OCI-LY3 (cell line): ENCODE measurements at regions not wholly inside any gene's neighbourhood (a gene's known extent, or its start where the extent isn't known, plus 50 kb on each side); places are given as distances from the start of the nearest gene placed in this dataset.

ENCODE experiments used
- H2AFZ ChIP-seq: fragments of 200-600, 300-600 bp; shearing (Covaris generic); 2 replicates; pipeline ENCODE4 v1.6.0; 2014; ENCODE audit warnings: antibody characterized with exemption, low read depth, low read length
- H3K27ac ChIP-seq: fragments of 200-600, 300-600 bp; sonication (generic); 2 replicates; pipeline ENCODE4 v1.5.1; 2014; ENCODE audit warnings: mild to moderate bottlenecking, low read length, moderate library complexity, mixed read lengths
- H3K27me3 ChIP-seq: fragments of 200-600, 300-600 bp; sonication (generic); 2 replicates; pipeline ENCODE4 v1.6.1; 2014; ENCODE audit warnings: low read depth, low read length, mixed read lengths
- H3K36me3 ChIP-seq: fragments of 200-600, 300-600 bp; sonication (generic); replicated peaks from 2 replicates; pipeline ENCODE3; 2014; ENCODE audit warnings: low read depth, low read length, mixed read lengths
- H3K4me1 ChIP-seq: fragments of 300-600, 200-600 bp; sonication (generic); 2 replicates; pipeline ENCODE4 v1.6.1; 2014; ENCODE audit warnings: low read length, mixed read lengths
- H3K4me2 ChIP-seq: fragments of 200-600, 300-600 bp; sonication (generic); 2 replicates; pipeline ENCODE4 v1.6.1; 2014; ENCODE audit warnings: low read length, mixed read lengths
- H3K4me3 ChIP-seq: fragments of 300-600, 200-600 bp; sonication (generic); 2 replicates; pipeline ENCODE4 v1.5.1; 2014; ENCODE audit warnings: antibody characterized with exemption, mild to moderate bottlenecking, low read length, moderate library complexity
- H3K79me2 ChIP-seq: fragments of 300-600, 200-600 bp; shearing (Covaris generic); 2 replicates; pipeline ENCODE4 v1.6.1; 2014; ENCODE audit warnings: mild to moderate bottlenecking, low read length, mixed read lengths
- H3K9ac ChIP-seq: fragments of 300-600, 200-600 bp; shearing (Covaris generic); 2 replicates; pipeline ENCODE4 v1.6.0; 2014; ENCODE audit warnings: mild to moderate bottlenecking, low read length, moderate library complexity
- H3K9me3 ChIP-seq: fragments of 200-600, 300-600 bp; shearing (Covaris generic); 2 replicates; pipeline ENCODE4 v1.6.1; 2014; ENCODE audit warnings: low read length, mixed read lengths; ENCODE audit not compliant: insufficient read depth
- H4K20me1 ChIP-seq: fragments of 200-600, 300-600 bp; sonication (generic); 2 replicates; pipeline ENCODE4 v1.6.1; 2016; ENCODE audit warnings: low read length, mixed read lengths; ENCODE audit not compliant: insufficient read depth
- EZH2phosphoT487 ChIP-seq: fragments of 200-600 bp; shearing (Covaris generic); IDR thresholded peaks from 2 replicates; pipeline ENCODE4 v1.6.1; 2018; ENCODE audit warnings: antibody characterized with exemption, mixed run types, low read depth
- TF ChIP-seq, protein P1 (sequence below): fragments of 200-600, 300-600 bp; sonication (generic); IDR thresholded peaks from 2 replicates; pipeline ENCODE4 v1.5.1; 2014; ENCODE audit warnings: antibody characterized with exemption, low read length, low read depth

DNA sequence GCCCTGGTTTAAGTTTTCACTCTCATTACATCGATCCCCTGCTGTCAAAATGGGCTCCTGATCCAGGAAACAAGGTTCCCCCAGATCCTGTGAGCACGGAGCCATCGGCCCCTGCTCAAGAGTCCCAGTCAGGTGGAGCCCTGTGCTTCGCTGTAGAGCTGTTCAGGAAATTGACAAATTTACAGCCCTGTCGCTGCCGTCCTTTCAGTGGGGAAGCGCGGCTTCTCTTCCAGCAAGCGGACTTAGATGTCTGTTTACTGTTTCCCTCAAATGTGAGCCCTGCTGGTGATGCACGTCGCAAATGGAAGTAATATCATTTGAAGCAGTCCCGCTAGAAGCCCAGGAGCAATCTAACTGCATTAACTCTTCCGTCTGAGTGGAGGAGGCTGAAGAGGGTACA lies 760.9 kb upstream of the WWC1 start:
- Histone ChIP-seq H3K4me2 (no peak overlapping the region), H3K4me3 (no peak overlapping the region), H3K9ac (no peak overlapping the region), H3K27me3 (no peaks in the 10 kb centered on the region), H3K36me3 (no peaks in the 10 kb centered on the region), H4K20me1 (no peaks in the 10 kb centered on the region), H2AFZ (no peak overlapping the region), H3K79me2 (no peaks in the 10 kb centered on the region), H3K4me1 (no peaks in the 10 kb centered on the region), H3K9me3 (no peaks in the 10 kb centered on the region), H3K27ac (no peak overlapping the region)
- TF ChIP-seq, protein P1, sequence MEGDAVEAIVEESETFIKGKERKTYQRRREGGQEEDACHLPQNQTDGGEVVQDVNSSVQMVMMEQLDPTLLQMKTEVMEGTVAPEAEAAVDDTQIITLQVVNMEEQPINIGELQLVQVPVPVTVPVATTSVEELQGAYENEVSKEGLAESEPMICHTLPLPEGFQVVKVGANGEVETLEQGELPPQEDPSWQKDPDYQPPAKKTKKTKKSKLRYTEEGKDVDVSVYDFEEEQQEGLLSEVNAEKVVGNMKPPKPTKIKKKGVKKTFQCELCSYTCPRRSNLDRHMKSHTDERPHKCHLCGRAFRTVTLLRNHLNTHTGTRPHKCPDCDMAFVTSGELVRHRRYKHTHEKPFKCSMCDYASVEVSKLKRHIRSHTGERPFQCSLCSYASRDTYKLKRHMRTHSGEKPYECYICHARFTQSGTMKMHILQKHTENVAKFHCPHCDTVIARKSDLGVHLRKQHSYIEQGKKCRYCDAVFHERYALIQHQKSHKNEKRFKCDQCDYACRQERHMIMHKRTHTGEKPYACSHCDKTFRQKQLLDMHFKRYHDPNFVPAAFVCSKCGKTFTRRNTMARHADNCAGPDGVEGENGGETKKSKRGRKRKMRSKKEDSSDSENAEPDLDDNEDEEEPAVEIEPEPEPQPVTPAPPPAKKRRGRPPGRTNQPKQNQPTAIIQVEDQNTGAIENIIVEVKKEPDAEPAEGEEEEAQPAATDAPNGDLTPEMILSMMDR: no peak
- TF ChIP-seq EZH2phosphoT487: no peak

DNA sequence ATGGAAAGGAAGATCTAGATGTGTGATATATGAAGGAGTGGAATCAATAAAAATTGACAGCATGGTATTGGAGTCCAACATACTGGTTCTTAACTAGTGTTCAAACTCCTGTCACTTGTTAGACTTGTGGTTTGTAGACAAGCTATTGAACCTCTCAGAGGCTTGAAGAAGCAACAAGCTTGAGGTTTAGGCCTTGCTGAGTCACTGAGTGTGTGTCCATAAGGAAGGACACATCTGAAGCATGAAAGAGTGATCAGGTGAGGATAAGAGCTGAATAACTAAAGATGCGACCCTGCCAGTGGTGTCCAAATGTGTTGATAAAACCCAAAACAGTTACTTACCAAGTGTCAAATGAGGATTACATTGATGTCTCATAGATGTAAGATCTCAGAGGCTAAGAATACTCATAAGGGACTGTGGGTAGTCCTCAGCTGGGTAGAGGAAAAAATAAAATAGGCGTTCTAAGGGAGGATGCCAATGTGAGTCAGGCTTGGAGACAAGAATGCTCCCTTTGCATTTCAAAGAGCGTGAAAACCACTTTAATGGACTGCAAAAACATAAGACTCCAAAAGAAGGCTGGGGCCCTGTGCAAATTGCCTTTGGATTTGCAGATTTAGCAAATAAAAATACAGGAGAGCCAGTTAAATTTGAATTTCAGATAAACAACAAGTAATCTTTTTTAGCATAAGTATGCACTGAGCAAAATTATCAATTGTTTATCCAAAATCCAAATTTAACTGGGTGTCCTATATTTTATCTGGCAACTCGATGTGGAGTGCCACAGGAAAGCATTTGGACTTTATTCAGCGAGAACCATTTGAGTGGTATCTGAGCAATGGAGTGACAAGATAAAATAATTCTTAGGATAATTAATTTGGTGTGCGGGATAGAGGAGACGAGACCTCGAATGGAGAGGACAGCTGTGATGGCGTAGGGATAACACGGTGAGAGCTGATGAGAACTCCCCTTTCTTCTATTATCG lies 757.3 kb upstream of the WWC1 start:
- Histone ChIP-seq H3K27ac (no peak overlapping the region), H4K20me1 (no peaks in the 10 kb centered on the region), H3K36me3 (no peaks in the 10 kb centered on the region), H3K4me3 (no peak overlapping the region), H3K27me3 (no peaks in the 10 kb centered on the region), H2AFZ (no peak overlapping the region), H3K4me1 (no peaks in the 10 kb centered on the region), H3K79me2 (no peaks in the 10 kb centered on the region), H3K9me3 (no peaks in the 10 kb centered on the region), H3K4me2 (no peak overlapping the region), H3K9ac (no peak overlapping the region)
- TF ChIP-seq, protein P1: no peak
- no peak for TF ChIP-seq EZH2phosphoT487

DNA sequence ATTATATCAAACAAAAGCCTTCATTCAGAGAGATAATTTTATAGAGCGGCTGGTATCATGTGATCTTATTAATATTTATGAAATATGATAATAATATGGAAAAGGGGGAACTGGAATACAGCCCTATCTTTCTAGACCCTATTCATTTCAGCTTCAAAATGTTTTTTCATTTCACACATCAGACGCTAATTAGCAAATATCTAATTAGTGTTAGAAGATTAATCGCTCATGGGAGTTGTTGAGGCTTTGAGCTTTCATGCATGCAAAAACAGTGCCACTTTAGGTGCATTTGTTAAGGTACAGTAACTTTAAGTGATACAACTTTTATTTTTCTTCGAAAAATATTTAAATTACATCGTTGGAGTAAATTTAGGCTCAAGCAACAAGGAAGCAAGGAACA lies 751.7 kb upstream of the WWC1 start:
- Histone ChIP-seq H3K9ac (no peak overlapping the region), H3K4me3 (no peak overlapping the region), H3K4me1 (no peaks in the 10 kb centered on the region), H3K79me2 (no peaks in the 10 kb centered on the region), H3K9me3 (no peaks in the 10 kb centered on the region), H2AFZ (no peak overlapping the region), H4K20me1 (no peaks in the 10 kb centered on the region), H3K36me3 (no peaks in the 10 kb centered on the region), H3K27me3 (no peaks in the 10 kb centered on the region), H3K4me2 (no peak overlapping the region), H3K27ac (no peak overlapping the region)
- TF ChIP-seq EZH2phosphoT487: no peak
- TF ChIP-seq, protein P1: no peak

DNA sequence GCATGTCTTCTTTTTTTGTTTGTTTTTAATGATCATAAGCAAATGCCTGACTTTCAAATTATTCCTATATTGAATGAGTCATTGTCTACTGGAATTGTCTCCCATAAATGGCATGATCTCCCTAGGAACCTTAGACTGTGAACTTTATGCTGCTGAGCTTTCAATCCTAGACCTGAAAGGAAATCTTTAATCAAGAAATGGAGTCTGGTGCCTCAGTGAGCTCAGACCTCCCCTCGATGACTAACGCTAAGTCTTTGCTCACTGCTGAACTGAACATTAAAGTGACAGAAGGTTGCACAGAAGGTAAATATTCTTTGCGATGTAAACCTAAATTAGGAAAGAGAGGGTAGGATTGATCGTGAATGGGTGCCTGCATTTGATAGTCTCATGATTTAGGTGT lies 745.2 kb upstream of the WWC1 start:
- Histone ChIP-seq H3K36me3 (no peaks in the 10 kb centered on the region), H2AFZ (no peak overlapping the region), H3K9me3 (no peaks in the 10 kb centered on the region), H3K4me2 (no peak overlapping the region), H3K9ac (no peak overlapping the region), H3K27me3 (no peaks in the 10 kb centered on the region), H3K79me2 (no peaks in the 10 kb centered on the region), H4K20me1 (no peaks in the 10 kb centered on the region), H3K27ac (no peak overlapping the region), H3K4me3 (no peak overlapping the region), H3K4me1 (no peaks in the 10 kb centered on the region)
- no peak for TF ChIP-seq EZH2phosphoT487
- TF ChIP-seq, protein P1: no peak
